Mesothelial cell of epicardium (in vitro differentiated cells): ENCODE measurements at regions not wholly inside any gene's neighbourhood (a gene's known extent, or its start where the extent isn't known, plus 50 kb on each side); places are given as distances from the start of the nearest gene placed in this dataset.

Experiments
- DNase-seq, 2 experiments: peaks; one replicate each; pipeline ENCODE4 v3.0.0; 2021; ENCODE audit warnings: low spot score in 2 of 2; ENCODE audit not compliant: unreplicated experiment in 2 of 2
- H3K27ac Mint-ChIP-seq: 2 replicates; pipeline ENCODE4 v1.8.0; 2021; ENCODE audit warnings: mixed read lengths
- H3K27me3 Mint-ChIP-seq: 2 replicates; pipeline ENCODE4 v1.8.0; 2021; ENCODE audit warnings: low read depth, mixed read lengths
- H3K36me3 Mint-ChIP-seq: 2 replicates; pipeline ENCODE4 v1.8.0; 2021; ENCODE audit warnings: mixed read lengths
- H3K4me1 Mint-ChIP-seq: 2 replicates; pipeline ENCODE4 v1.8.0; 2021; ENCODE audit warnings: mixed read lengths
- H3K4me3 Mint-ChIP-seq: 2 replicates; pipeline ENCODE4 v1.8.0; 2021; ENCODE audit warnings: mild to moderate bottlenecking, moderate library complexity, mixed read lengths
- H3K9me3 Mint-ChIP-seq: 2 replicates; pipeline ENCODE4 v1.8.0; 2021; ENCODE audit warnings: mixed read lengths
- TF ChIP-seq, protein P1 (sequence below): fragments of 200-600 bp; sonication (generic); IDR thresholded peaks from one replicate; pipeline ENCODE4 v1.5.0; 2021; ENCODE audit warnings: antibody characterized with exemption; ENCODE audit not compliant: unreplicated experiment

DNA sequence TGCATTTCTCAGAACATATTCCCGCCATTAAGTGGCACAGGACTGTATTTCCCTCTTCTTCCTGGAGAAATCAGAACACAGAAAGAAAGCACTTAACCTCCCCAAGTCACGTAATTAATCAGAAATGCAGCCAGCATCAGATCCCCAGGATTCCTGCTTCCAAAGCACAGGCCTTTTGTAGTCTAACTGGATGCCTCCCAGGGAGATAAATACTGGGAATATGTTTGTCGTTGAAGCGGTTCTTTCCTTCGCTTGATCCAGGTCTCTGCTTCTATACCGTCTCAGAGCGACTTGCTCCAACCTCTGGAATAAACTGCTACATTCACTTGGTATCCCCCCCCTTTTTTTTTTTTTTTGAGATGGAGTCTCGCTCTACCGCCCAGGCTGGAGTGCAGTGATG, 198.6 kb downstream of the KBTBD8 start:
- Mint-ChIP-seq H3K9me3 (no peaks in the 10 kb centered on the region), H3K27ac (no peak overlapping the region), H3K4me3 (no peak overlapping the region)

DNA sequence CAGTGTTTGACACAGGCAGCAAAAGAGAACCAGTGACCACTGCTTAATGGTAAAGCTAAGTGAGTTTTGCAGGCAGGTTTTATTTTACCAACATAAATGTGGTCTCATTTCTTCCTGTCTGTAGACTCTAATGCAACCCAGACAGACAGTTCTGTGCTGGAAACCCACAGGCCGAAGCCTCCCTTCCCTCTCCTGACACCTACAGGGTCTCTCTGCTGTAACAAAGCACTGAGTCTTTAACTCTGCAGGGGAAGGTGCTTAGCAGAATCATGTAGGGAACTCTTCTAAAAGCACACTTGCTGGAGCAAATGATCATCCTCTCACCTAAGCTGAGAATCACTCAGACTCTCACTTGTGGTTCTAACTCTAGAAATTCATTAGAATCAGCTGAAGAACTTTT, 200.3 kb downstream of the KBTBD8 start:
- Mint-ChIP-seq H3K27ac (no peak overlapping the region), H3K9me3 (peaks cover 4% of the 10 kb centered on the region), H3K27me3 (no peaks in the 10 kb centered on the region), H3K36me3 (no peaks in the 10 kb centered on the region), H3K4me1 (peaks cover 8% of the 10 kb centered on the region), H3K4me3 (no peak overlapping the region)
- no peak for DNase-seq
- TF ChIP-seq, protein P1, sequence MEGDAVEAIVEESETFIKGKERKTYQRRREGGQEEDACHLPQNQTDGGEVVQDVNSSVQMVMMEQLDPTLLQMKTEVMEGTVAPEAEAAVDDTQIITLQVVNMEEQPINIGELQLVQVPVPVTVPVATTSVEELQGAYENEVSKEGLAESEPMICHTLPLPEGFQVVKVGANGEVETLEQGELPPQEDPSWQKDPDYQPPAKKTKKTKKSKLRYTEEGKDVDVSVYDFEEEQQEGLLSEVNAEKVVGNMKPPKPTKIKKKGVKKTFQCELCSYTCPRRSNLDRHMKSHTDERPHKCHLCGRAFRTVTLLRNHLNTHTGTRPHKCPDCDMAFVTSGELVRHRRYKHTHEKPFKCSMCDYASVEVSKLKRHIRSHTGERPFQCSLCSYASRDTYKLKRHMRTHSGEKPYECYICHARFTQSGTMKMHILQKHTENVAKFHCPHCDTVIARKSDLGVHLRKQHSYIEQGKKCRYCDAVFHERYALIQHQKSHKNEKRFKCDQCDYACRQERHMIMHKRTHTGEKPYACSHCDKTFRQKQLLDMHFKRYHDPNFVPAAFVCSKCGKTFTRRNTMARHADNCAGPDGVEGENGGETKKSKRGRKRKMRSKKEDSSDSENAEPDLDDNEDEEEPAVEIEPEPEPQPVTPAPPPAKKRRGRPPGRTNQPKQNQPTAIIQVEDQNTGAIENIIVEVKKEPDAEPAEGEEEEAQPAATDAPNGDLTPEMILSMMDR: no peak

More for the DNA sequence above, 198.6 kb downstream of the KBTBD8 start:
- Mint-ChIP-seq H3K4me1 (peaks cover 6% of the 10 kb centered on the region), H3K36me3 (no peaks in the 10 kb centered on the region), H3K27me3 (no peaks in the 10 kb centered on the region)
- no peak for DNase-seq
- TF ChIP-seq, protein P1: no peak

DNA sequence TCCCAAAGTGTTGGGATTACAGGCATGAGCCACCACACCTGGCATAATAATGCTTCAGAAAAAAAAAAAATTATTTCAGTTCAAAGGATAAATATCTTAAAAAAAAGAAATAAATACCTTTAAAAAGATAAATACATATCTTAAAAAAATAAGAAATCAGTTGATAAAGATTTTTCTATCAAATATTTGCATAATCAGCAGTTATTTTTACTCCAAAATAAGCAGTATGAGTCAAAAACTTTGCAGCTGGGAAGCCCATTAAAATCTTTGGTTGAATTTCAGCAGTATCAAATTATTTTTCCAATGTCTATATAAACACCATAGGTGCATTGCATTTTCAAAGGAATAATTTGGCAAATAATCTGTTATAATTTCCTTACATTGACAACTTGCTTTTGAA, 202.5 kb downstream of the KBTBD8 start:
- Mint-ChIP-seq H3K27me3 (no peaks in the 10 kb centered on the region), H3K4me3 (no peak overlapping the region), H3K36me3 (no peaks in the 10 kb centered on the region), H3K9me3 (peaks cover 4% of the 10 kb centered on the region), H3K27ac (no peak overlapping the region), H3K4me1 (peaks cover 8% of the 10 kb centered on the region)
- no peak for DNase-seq
- TF ChIP-seq, protein P1: no peak

DNA sequence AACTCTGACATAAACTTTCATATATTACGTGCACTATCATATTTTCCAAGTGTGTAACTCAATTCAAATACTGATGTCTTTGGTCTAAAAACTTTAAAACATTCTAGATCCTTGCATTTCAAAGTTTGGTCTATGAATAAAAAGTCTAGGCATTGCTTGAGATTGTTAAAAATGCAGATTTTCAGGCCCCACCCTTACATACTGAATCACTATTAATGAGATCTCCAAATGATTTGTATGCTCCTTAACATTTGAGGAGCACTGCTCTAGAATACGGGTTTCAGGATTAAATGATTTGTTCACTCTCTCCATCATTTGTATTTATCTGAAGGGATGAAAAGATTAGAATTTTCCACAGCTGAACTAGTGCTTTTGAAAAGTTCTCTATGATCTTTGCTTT, 202.9 kb downstream of the KBTBD8 start:
- Mint-ChIP-seq H3K4me1 (peaks cover 8% of the 10 kb centered on the region), H3K4me3 (no peak overlapping the region), H3K9me3 (peaks cover 4% of the 10 kb centered on the region), H3K36me3 (no peaks in the 10 kb centered on the region), H3K27ac (no peak overlapping the region), H3K27me3 (no peaks in the 10 kb centered on the region)
- TF ChIP-seq, protein P1: no peak
- no peak for DNase-seq

DNA sequence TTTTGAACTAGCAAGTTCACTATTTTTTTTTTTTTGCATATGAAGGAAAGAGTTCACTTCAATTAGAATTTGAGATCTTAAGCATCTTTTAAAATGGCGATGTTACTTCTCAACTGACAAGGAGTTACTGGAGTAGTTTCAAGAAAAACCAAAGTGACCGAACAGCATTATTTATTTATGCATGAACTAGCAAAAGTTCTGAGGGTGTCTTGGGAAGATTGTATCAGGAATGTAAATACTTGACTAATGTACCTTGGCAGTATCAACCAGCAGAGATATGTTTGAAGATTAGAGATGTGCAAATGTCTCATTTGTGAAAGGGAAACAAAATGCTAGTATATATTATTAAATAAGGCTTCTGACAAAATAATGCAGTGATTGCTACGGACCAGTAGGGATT, 203.9 kb downstream of the KBTBD8 start:
- Mint-ChIP-seq H3K4me1 (peaks cover 8% of the 10 kb centered on the region), H3K27me3 (no peaks in the 10 kb centered on the region), H3K9me3 (peaks cover 4% of the 10 kb centered on the region), H3K27ac (no peak overlapping the region), H3K36me3 (no peaks in the 10 kb centered on the region), H3K4me3 (no peak overlapping the region)
- DNase-seq: no peak
- TF ChIP-seq, protein P1: no peak

DNA sequence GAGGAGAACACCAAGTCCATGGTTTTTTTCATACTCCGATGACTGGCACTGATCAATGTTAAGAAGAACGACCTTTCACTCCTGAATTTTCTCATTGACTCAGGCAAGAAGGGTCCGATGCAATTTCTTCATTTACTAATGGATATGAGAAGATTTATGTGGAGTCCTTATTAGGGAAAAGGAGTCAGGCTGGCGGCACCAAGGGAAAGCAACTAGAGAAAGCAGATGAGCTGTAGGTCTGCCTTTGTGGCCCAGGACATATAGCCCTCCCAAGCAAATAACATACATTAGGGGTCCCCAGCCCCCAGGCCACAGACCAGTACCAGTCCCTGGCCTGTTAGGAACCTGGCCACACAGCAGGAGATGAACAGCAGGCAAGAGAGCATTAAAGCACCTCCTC, 206.8 kb downstream of the KBTBD8 start:
- Mint-ChIP-seq H3K36me3 (no peaks in the 10 kb centered on the region), H3K27me3 (no peaks in the 10 kb centered on the region), H3K27ac (no peak overlapping the region), H3K9me3 (peaks cover 4% of the 10 kb centered on the region), H3K4me1 (peaks cover 10% of the 10 kb centered on the region), H3K4me3 (no peak overlapping the region)
- TF ChIP-seq, protein P1: no peak
- no peak for DNase-seq
